ENCODE measurements at regions not wholly inside any gene's neighbourhood (a gene's known extent, or its start where the extent isn't known, plus 50 kb on each side); places are given as distances from the start of the nearest gene placed in this dataset.

DNA sequence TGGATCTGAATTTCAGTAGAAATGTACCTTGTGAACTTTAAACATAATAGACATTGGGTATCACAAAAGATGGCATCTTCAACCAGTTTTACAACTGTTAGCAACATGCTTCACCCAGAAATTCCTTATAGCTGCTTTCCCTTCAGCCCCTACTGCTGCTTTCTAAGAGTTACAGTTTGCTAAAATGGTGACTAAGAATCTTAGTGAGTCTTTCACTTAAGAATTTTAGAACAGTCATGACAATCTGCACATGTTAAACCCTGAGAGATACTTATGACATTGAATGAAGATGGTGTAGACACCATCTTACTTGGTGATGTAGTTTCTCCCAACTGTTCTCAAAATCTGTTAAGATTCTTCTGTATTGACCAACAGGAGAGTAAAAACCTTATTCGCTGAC, 129.7 kb upstream of the UBE2E1 start:
- TF ChIP-seq, protein P1, sequence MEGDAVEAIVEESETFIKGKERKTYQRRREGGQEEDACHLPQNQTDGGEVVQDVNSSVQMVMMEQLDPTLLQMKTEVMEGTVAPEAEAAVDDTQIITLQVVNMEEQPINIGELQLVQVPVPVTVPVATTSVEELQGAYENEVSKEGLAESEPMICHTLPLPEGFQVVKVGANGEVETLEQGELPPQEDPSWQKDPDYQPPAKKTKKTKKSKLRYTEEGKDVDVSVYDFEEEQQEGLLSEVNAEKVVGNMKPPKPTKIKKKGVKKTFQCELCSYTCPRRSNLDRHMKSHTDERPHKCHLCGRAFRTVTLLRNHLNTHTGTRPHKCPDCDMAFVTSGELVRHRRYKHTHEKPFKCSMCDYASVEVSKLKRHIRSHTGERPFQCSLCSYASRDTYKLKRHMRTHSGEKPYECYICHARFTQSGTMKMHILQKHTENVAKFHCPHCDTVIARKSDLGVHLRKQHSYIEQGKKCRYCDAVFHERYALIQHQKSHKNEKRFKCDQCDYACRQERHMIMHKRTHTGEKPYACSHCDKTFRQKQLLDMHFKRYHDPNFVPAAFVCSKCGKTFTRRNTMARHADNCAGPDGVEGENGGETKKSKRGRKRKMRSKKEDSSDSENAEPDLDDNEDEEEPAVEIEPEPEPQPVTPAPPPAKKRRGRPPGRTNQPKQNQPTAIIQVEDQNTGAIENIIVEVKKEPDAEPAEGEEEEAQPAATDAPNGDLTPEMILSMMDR (IDR thresholded peaks at IDR 0.05), result no peak
- TF ChIP-seq POLR2A (IDR thresholded peaks at IDR 0.05), result no peak
- no peak for TF ChIP-seq POLR2AphosphoS5 (IDR thresholded peaks at IDR 0.05)
